Inferior parietal cortex (tissue), 1 donor: ENCODE measurements at regions not wholly inside any gene's neighbourhood (a gene's known extent, or its start where the extent isn't known, plus 50 kb on each side); places are given as distances from the start of the nearest gene placed in this dataset.
"Not testable (repeated sequence)": the region's sequence is repeated elsewhere in the genome, so short reads cannot be mapped to it uniquely, and the experiment has no call there.

ENCODE experiments used
- DNase-seq: peaks from one replicate; pipeline ENCODE4 v3.0.0-alpha.2; 2016; ENCODE audit errors: extremely low spot score

DNA sequence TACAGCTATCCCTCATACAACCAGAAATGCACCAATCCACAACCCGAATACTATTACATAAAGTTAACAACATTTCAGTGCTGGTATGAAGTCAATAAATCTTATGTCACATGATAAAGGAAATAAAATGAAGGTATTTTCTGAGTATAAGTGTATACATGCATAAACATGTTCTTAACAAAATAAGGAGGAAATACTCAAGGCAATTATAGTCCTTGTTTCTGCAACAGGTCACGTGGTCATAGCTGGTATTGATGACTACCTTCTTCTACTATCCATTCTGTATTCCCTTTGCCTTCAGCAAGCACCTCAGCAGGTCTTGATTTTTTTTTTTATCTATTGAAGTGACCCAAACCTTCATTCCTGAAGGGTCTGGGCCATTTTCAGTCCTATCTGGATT lies 675.6 kb downstream of the RPL10L start:
- no peak for DNase-seq

DNA sequence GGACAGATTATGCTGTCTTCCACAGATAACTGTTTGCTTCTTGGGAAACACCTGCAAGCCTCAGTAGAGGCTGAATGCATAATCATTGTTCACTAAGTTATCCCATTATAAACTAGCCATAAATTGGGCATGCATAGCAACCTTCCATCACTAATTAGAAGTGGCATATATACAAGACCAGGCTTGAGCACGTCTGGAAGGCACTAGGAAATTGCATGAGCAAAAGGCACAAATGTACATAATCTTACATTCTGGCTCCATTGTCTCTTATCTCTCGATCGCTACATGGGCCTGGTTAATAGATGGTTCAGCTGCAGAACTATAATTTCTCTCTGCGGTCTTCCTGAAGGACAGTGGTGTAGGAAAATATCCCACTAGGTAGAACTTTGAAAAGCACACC lies 679.2 kb downstream of the RPL10L start:
- no peak for DNase-seq

DNA sequence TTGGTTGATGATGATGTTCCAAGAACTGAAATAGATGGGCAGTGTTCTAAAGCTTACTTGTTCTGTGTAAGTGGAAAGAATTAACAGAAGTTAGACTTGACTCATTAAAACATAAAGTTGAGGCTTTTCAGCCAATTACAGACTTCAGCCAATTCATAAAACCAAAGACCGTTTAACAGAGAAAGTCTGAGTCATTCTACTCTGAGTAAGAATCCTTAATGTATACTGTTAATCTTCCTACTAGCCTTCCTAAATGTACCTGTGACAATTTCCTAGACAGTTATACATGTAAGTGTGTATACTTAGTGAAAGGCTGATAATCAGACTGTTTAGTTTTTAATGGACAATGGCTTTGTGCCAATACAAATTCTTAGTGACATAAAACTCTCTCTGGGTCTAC lies 681.0 kb downstream of the RPL10L start:
- no peak for DNase-seq

DNA sequence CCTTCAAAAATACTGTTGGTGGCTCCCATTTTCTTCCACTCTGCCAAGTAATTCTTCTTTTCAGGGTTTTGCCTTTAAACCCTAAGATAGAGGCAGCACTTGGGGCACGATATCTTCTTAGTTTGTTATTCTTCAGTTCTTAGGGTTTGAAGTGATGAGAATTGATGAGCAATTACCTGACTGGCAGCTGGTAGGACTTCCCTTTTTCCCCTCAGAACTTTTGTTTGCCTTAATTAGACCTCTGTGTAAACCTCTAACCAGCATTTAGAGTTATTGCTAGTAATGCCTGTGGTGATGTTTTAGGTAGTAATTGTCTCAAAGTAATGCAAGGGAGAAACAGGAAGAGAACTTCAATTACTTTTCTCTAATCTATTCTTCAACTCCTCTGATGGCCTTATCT lies 683.5 kb downstream of the RPL10L start:
- no peak for DNase-seq

DNA sequence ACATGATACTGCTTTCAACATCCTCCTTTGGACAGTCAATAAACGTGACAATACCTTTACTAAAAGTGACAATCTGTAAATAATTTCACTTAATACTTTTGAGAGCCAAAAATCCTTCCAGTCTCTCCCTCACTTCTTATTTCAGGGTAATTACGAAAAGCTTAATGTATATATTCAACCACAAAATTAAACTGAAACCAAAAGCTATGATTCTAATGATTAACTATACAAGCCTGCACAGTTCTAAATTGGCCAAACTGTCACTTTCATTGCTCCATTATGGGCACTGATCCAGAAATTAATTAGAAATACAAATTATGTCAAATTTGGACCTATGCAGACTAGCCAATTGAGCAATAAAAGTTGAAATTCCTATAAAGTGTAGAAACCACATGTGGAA lies 696.5 kb upstream of the MIS18BP1 start:
- no peak for DNase-seq

DNA sequence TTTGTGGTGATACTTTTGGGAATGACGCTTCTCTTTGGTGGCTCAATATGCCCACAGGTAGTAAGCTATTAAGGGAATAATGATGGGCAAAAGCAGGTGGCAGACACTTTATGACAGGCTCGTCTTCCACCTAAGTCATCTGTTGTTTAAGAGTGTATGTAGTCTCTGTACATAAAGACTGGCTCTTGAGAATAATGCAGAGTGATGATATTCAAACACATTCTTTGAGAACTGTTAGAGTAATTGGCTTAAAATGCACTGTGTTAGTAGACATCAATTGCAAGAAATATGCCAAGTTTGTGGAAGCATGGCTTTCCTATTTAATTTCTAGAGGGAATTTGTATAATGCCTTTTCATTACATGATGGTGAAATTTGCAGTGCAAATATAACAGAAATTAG lies 694.8 kb upstream of the MIS18BP1 start:
- no peak for DNase-seq

DNA sequence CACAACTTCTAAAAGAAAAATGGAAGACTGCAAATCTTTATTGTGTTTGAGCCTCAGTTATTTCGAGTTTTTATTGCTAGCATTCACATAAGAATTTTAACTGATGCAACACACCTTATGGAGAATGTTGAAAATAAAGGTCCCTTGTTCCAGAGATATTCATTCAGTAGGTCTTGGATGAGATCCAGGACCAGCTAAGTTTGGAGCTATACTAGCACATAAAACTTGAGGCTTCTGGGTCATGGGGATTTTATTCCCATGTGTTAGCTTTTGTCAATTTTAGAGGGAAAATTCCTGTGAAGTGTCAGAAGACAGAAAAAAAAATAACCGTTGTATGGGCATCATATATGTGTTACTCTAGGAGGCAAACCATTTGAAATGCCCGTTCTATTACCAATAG lies 693.2 kb upstream of the MIS18BP1 start:
- DNase-seq, result no peak

DNA sequence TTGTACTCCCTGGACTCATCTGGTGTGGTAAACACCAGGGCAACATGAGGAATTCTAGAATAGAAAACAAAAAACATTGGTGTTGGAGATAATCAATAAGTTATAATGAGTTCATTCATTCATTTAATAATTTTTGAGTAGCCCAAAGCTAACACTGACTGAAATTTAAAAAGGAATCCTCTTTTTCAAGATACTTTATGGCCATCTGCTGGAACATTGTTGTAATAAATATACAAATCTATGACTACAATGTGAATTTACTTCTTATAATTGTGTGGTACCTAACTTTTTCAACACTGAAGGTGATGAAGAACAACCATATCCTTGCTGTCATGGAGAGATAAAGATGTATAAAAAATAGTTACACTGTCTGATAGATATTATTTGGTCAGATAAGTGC lies 687.3 kb upstream of the MIS18BP1 start:
- DNase-seq, result no peak

DNA sequence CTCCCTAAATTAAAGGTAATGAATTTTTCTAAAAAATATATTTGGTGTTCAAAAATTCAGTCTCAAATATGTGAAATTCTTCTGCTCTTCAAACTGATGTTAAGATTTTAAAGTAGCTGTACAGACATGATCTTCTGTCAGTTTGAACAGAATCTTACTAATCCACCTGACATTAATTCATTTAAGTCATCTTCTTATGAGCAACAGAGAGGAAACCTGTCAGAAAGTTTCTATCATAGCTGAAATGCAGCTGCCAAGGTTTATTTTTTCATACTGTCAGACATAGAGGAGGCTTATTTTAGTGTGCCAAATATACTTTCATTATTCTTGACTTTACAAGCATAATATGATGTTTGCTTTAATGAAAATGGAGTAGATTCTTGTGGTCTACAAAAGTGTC lies 686.6 kb upstream of the MIS18BP1 start:
- no peak for DNase-seq

DNA sequence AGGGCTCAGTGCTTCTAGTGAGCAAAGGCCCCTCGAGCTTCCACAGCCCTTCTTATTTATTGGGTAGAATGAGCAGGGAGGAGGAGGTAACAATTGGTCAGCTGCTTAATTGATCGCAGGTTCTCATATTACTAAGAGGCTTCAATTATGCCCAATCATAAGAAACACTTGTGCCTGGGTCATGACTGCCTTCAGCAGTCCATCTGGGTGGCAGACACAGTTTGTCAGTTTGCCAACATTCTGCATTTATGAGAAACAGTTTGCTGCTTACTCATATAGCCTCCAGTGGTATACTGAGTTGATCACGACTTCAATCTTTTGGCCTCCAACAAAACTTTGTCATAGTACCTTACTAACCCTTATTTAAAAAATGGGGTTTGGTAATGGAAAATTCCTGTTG lies 667.0 kb upstream of the MIS18BP1 start:
- DNase-seq, result not testable (repeated sequence)

DNA sequence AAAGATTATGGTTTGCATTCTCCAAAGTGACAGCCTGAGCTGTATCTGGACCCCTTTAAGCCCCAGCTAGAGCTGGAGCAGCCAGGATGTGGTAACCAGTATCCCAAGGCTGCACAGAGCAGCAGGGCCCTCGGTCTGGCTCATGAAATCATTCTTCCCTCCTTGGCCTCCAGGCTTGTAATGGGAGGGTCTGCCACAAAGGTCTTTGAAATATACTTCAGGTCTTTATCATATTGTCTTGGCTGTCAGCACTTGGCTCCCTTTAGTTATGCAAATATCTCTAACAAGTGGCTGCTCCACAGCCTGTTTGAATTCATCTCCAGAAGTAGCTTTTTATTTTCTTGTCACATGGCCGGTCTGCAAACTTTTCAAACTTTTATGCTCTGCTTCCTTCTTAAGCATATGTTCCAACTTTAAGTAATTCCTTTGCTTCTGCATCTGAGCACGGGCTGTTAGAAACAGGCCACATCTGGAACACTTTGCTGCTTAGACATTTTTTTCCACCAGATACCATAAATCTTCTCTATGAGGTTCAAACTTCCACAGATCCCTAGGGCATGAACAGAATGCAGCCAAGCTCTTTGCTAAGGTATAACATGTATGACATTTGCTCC lies 663.4 kb upstream of the MIS18BP1 start:
- DNase-seq, result no peak

DNA sequence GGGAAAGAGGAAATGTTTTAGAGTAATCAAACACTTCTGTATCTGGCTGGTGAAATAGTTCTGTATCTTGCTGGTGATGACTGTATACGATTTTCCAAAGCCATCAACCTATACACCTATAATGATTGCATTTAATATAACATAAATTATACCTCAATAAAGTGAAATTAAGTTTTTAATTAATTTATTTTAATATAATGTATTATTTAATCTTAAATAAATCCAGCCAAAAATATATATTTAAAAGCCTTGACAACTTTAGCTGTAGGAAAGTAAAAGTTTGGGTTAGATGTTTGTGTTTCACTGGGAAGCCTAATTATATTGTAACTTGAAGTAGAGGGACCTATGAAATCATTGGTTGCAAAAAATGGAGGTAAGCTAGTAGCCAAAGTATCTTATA lies 654.8 kb upstream of the MIS18BP1 start:
- DNase-seq, result no peak

DNA sequence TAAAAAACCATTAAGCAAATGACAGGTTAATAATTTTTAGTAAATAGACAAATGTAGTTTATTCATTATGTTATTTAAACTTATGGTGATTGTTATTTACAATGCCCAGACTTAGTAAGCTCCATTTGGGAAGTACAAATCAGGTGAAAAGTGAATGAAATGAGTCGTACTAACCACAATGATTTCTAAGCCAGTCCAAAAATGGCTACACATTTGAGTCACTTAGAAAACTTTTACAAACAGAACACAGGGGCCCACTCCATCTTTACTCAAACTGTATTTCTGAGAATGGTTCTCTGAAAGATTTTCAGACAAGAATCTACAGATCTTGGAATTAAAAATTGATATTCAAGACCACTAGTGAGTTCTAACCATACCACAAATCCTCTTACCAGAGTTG lies 653.3 kb upstream of the MIS18BP1 start:
- no peak for DNase-seq

DNA sequence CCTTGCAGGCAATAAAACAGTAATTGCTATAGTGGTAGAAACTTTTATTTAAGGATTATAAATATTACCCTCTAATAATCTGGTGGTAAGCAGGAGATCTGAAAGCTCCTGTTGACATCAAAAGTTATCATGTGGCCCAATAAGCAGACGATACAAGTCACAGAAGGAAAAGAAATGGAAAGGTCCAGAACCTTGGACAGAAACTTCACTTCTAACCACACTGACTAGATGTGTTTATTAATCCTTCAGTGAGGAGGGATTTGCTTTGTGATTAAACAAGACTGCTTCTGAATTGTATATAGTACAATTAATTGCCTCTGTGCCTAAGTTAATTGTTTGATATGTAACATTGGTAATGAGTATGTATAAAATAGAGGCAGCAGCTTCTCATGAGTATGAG lies 652.7 kb upstream of the MIS18BP1 start:
- no peak for DNase-seq

DNA sequence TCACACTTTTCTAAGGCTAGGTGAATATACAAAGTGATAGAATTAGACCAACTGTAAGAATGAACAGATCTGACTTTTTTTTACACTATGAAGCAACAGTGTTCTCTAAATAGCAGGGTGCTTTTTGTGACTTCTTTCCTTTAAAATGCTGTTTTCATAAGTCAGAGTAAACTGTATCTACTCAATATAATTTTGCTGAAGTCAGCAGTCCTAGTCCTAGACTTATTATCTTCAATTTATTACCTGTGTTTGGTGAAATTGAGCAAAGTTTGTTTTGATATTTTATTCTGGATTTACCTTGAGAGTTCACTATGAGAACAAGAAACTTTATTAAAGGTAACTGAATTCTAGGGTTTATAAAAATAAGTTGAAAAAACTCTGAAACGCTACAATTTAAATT lies 651.3 kb upstream of the MIS18BP1 start:
- no peak for DNase-seq

DNA sequence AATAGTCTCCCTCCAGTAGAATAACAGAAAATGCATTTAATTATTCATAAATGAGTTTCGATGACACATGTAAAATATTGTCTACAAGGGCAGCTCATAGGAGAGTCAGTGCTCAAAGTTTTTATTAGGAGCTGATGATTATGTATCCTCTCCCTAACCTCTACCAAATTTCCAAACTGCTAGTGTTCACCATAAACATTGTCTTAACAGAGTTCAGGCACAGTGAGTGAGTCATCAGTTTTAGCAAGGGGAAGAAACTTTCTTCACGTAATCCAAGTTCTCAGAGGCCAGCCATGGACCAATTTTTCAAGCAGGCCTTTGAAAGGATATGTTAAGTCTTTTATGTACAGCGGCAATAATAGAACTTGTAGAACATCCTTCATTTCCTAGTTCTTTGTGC lies 649.2 kb upstream of the MIS18BP1 start:
- DNase-seq, result no peak

DNA sequence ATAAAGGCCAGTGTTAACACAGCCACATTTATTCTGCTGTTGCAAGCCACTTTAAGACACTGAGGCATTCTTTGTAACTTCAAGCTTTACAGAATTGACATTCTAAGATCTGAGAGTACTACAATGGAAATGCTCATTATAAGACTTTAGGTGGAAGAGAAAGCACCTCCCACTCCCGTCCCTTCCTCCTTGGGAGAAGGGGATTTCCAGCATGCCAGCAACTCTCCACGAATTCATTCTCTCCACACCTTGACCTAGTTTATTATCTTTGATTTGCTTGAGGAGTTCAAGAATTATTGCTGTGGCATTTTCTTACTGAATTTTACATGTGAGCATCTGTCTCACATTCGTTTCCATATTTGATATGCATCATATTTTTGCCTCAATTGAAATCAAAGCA lies 644.4 kb upstream of the MIS18BP1 start:
- DNase-seq, result no peak

DNA sequence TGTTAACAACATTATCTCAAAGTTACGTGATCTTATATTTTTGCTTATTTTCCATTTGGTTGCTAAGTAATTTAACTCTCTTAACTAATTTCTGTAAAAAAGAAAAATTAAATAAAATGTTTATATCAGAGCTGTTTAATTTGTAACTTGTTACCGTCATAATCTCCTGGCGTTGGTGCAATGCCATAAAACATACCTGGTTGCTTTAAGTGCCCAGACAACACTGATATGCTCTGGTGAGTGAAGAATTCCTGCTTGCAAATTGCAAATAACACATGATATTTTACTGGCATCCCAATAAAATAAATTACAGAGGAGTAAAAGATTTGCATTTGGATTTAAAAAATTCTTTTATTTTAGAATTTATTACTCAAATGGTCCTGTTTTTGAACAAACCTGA lies 640.1 kb upstream of the MIS18BP1 start:
- no peak for DNase-seq

DNA sequence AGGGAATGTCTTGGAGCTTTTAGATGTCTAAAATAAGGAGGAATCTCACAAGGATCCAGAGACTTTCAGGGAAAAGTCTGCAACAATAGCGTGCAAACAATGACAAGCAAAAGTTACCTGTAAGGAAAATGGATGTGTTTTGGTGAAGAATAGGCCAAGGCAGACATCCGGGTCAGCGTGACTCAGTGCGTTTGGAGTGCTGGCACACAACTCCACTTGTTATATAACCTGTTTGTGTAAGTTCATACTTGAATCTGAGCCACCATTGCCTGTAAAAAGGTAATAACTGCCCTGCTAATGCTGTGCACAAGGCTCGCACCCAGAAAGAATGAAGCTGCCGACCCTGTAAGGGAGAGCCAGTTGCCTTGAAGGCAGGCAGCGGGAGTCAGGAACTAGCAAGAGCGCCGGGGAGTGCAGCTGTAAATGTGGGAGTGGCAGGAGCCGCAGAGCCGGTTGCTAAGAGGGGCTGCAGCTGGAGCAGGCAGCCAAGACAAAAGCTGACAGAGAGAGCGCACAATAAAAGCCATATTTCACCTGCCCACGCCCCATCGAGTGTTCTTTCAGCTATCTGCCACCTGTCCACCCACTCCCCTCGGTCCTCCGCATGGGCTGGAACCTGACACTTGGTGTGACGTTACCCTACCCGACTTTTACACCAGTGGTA lies 638.5 kb upstream of the MIS18BP1 start:
- no peak for DNase-seq

DNA sequence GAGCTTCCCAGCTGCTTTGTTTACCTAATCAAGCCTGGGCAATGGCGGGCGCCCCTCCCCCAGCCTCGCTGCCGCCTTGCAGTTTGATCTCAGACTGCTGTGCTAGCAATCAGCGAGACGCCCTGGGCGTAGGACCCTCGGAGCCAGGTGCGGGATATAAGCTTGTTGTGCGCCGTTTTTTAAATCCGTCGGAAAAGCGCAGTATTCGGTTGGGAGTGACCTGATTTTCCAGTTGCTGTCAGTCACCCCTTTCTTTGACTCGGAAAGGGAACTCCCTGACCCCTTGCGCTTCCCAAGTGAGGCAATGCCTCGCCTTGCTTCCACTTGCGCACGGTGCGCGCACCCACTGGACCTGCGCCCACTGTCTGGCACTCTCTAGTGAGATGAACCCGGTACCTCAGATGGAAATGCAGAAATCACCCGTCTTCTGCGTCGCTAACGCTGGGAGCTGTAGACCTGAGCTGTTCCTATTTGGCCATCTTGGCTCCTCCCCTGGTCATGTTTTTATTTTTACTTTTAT lies 635.8 kb upstream of the MIS18BP1 start:
- not testable (repeated sequence) for DNase-seq

DNA sequence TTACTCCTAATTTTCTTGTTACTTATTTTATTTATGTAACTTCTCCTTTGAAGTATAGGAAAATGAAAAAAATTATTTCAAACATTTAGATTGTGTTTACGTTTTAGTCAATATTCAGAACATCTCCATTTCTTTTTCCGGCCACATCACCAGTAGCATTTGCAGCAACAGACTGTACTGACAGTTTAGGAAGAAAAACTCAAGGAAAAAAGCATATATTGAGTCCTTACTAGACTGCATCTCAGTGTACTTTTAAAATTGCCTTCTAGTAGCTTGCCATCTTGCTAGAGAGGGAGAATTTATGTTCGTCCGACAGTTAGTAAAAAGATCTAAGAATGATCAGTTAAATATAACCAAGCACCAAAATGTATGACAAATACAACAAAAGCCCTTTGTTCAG lies 625.0 kb upstream of the MIS18BP1 start:
- no peak for DNase-seq

DNA sequence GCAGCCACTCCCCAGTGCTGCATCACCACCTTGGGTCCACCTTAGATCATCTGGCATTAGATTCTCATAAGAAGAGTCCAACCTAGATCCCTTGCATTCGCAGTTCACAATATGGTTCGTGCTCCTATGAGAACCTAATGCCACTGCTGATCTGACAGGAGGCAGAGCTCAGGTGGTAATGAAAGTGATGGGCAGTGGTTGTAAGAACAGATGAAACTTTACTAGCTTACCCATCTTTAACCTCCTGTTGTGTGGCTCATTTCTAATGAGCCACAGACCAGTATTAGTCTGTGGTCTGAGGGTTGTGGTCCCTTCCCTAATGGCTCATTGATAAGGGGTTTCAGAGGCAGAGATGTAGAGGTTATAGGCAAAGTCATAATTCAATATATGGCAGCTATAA lies 615.9 kb upstream of the MIS18BP1 start:
- DNase-seq, result no peak

DNA sequence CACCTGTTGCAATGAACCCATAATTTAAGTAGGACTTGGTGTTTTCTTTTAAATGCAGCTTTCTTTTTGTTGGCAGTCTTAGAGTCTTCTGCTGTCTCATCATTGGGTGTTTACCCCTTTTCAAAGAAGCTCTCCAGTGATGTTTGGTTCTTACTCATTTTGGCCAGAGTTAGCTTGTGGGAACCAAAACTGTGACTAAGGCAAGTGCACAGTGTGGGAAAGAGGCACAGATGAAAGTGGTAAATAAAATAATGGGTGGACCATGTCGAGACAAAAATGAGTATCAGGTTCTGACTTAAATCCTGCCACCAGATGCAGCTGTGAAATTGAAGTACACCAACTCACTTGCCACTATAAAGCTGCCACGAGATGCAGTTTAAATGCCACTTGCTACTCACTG lies 615.4 kb upstream of the MIS18BP1 start:
- no peak for DNase-seq
